ENCODE measurements at regions not wholly inside any gene's neighbourhood (a gene's known extent, or its start where the extent isn't known, plus 50 kb on each side); places are given as distances from the start of the nearest gene placed in this dataset.

GRCh38 chr10:61822096-61822495 is 79.4 kb upstream of the ARID5B start:
- Histone ChIP-seq H4K20me1 (ENCODE audit: low read depth, low read length) (no peaks in the 10 kb centered on the region), H3K27ac (ENCODE audit: low read depth, low read length) (no peak overlapping the region), H3K36me3 (ENCODE audit: low read length) (no peaks in the 10 kb centered on the region), H3K79me2 (ENCODE audit: insufficient read depth, low read length) (no peaks in the 10 kb centered on the region), H3K27me3 (ENCODE audit: low read length) (no peaks in the 10 kb centered on the region), H3K4me2 (ENCODE audit: low read depth, low read length, poor library complexity, severe bottlenecking) (no peak overlapping the region), H3K9me2 (replicated peaks; ENCODE audit: insufficient read depth, low read length) (no peaks in the 10 kb centered on the region), H3K9me3 (ENCODE audit: insufficient read depth, low read length) (no peaks in the 10 kb centered on the region), H2AFZ (ENCODE audit: low read depth, low read length, severe bottlenecking) (no peak overlapping the region), H3K9ac (ENCODE audit: low read length) (no peak overlapping the region), H3F3A (ENCODE audit: insufficient read depth) (no peaks in the 10 kb centered on the region), H3K4me3 (ENCODE audit: insufficient read depth, low read length, poor library complexity, severe bottlenecking) (no peak overlapping the region)
- TF ChIP-seq, protein P1, sequence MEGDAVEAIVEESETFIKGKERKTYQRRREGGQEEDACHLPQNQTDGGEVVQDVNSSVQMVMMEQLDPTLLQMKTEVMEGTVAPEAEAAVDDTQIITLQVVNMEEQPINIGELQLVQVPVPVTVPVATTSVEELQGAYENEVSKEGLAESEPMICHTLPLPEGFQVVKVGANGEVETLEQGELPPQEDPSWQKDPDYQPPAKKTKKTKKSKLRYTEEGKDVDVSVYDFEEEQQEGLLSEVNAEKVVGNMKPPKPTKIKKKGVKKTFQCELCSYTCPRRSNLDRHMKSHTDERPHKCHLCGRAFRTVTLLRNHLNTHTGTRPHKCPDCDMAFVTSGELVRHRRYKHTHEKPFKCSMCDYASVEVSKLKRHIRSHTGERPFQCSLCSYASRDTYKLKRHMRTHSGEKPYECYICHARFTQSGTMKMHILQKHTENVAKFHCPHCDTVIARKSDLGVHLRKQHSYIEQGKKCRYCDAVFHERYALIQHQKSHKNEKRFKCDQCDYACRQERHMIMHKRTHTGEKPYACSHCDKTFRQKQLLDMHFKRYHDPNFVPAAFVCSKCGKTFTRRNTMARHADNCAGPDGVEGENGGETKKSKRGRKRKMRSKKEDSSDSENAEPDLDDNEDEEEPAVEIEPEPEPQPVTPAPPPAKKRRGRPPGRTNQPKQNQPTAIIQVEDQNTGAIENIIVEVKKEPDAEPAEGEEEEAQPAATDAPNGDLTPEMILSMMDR (IDR thresholded peaks at IDR 0.05; ENCODE audit: insufficient read depth, low read length, poor library complexity, severe bottlenecking), result no peak
- no peak for TF ChIP-seq EZH2phosphoT487 (conservative IDR thresholded peaks at IDR 0.05; ENCODE audit: low read length)

GRCh38 chr10:61822781-61823230 is 78.7 kb upstream of the ARID5B start:
- no peaks in the 10 kb centered on the region for H3K36me3 ChIP-seq (ENCODE audit: low read length)
- H2AFZ ChIP-seq (ENCODE audit: low read depth, low read length, severe bottlenecking), result no peak overlapping the region
- H3K27me3 ChIP-seq (ENCODE audit: low read length), result no peaks in the 10 kb centered on the region
- no peaks in the 10 kb centered on the region for H4K20me1 ChIP-seq (ENCODE audit: low read depth, low read length)
- no peaks in the 10 kb centered on the region for H3F3A ChIP-seq (ENCODE audit: insufficient read depth)
- no peaks in the 10 kb centered on the region for H3K79me2 ChIP-seq (ENCODE audit: insufficient read depth, low read length)
- H3K27ac ChIP-seq (ENCODE audit: low read depth, low read length), result no peak overlapping the region
- TF ChIP-seq, protein P1 (IDR thresholded peaks at IDR 0.05; ENCODE audit: insufficient read depth, low read length, poor library complexity, severe bottlenecking), result no peak
- no peak for TF ChIP-seq EZH2phosphoT487 (conservative IDR thresholded peaks at IDR 0.05; ENCODE audit: low read length)
- no peak overlapping the region for H3K9ac ChIP-seq (ENCODE audit: low read length)
- H3K4me2 ChIP-seq (ENCODE audit: low read depth, low read length, poor library complexity, severe bottlenecking), result no peak overlapping the region
- H3K9me3 ChIP-seq (ENCODE audit: insufficient read depth, low read length), result no peaks in the 10 kb centered on the region
- H3K4me3 ChIP-seq (ENCODE audit: insufficient read depth, low read length, poor library complexity, severe bottlenecking), result no peak overlapping the region
- no peaks in the 10 kb centered on the region for H3K9me2 ChIP-seq (replicated peaks; ENCODE audit: insufficient read depth, low read length)

DNA sequence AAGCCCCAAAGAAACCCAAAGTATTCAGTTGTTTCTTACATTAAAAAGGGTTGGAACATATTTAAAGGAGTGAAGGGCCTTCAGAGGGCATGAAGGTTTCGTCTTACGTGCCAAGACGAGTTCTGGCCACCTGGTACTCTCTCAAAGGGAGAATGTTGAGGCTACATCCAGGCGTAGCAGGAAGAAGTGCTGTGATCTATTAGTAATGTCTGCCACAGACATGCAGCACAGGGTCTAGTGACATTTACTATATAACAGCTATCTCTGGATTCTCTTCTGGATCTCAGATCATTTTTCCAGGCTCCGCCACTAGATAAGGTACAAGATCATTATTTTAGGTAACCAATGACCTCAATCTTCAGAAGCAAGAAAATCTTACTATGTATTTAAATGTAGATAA is 76.5 kb upstream of the ARID5B start:
- Histone ChIP-seq H3K9me3 (ENCODE audit: insufficient read depth, low read length) (no peaks in the 10 kb centered on the region), H2AFZ (ENCODE audit: low read depth, low read length, severe bottlenecking) (no peak overlapping the region), H3K36me3 (ENCODE audit: low read length) (no peaks in the 10 kb centered on the region), H3K27me3 (ENCODE audit: low read length) (no peaks in the 10 kb centered on the region), H3K79me2 (ENCODE audit: insufficient read depth, low read length) (no peaks in the 10 kb centered on the region), H3K27ac (ENCODE audit: low read depth, low read length) (no peak overlapping the region), H3K4me3 (ENCODE audit: insufficient read depth, low read length, poor library complexity, severe bottlenecking) (no peak overlapping the region), H3K4me2 (ENCODE audit: low read depth, low read length, poor library complexity, severe bottlenecking) (no peak overlapping the region), H3F3A (ENCODE audit: insufficient read depth) (no peaks in the 10 kb centered on the region), H3K9me2 (replicated peaks; ENCODE audit: insufficient read depth, low read length) (no peaks in the 10 kb centered on the region), H3K9ac (ENCODE audit: low read length) (no peak overlapping the region), H4K20me1 (ENCODE audit: low read depth, low read length) (no peaks in the 10 kb centered on the region)
- TF ChIP-seq, protein P1 (IDR thresholded peaks at IDR 0.05; ENCODE audit: insufficient read depth, low read length, poor library complexity, severe bottlenecking), result no peak
- TF ChIP-seq EZH2phosphoT487 (conservative IDR thresholded peaks at IDR 0.05; ENCODE audit: low read length), result no peak
